Activated CD8-positive, alpha-beta T cell treated with anti-CD3 and anti-CD28 coated beads for 36 hours (primary cell): ENCODE measurements at regions not wholly inside any gene's neighbourhood (a gene's known extent, or its start where the extent isn't known, plus 50 kb on each side); places are given as distances from the start of the nearest gene placed in this dataset.
"Not testable (repeated sequence)": the region's sequence is repeated elsewhere in the genome, so short reads cannot be mapped to it uniquely, and the experiment has no call there.

Experiments
- ATAC-seq: fragments of 200-7000 bp; cut with Tn5 transposase; one replicate; pipeline ENCODE4 v1.10.0; 2021; ENCODE audit warnings: mild to moderate bottlenecking, moderate library complexity
- CTCF ChIA-PET: fragments of 350-600 bp; sonication (Branson Sonifier 250); formaldehyde crosslinking; loops from one replicate; lab custom pipeline; 2021; ENCODE audit warnings: antibody characterized with exemption; lab: Charles Lee
- POLR2A ChIA-PET: fragments of 350-600 bp; sonication (Branson Sonifier 250); formaldehyde crosslinking; loops from one replicate; lab custom pipeline; 2021; ENCODE audit warnings: antibody characterized with exemption; lab: Charles Lee
- DNase-seq: peaks from one replicate; pipeline ENCODE4 v3.0.0-alpha.2; 2020
- H3K27ac Mint-ChIP-seq: one replicate; pipeline ENCODE4 v1.8.0; 2021; ENCODE audit warnings: mild to moderate bottlenecking, mixed read lengths
- H3K27me3 Mint-ChIP-seq: one replicate; pipeline ENCODE4 v1.8.0; 2021; ENCODE audit warnings: mixed read lengths
- H3K36me3 Mint-ChIP-seq: one replicate; pipeline ENCODE4 v1.8.0; 2021; ENCODE audit warnings: low read depth, mixed read lengths
- H3K4me1 Mint-ChIP-seq: one replicate; pipeline ENCODE4 v1.8.0; 2021; ENCODE audit warnings: low read depth, mixed read lengths
- H3K4me3 Mint-ChIP-seq: one replicate; pipeline ENCODE4 v1.8.0; 2021; ENCODE audit warnings: mild to moderate bottlenecking, moderate library complexity, mixed read lengths
- H3K9me3 Mint-ChIP-seq: one replicate; pipeline ENCODE4 v1.8.0; 2021; ENCODE audit warnings: mixed read lengths
- intact Hi-C: fragments of 100-400 bp; cut with micrococcal nuclease; formaldehyde crosslinking; loops from one replicate; pipeline ENCODE4 v1.10.0; 2022
- TF ChIP-seq, protein P1 (sequence below): fragments of 200-600 bp; IDR thresholded peaks from one replicate; pipeline ENCODE4 v1.8.0; 2022; ENCODE audit warnings: antibody characterized with exemption, mild to moderate bottlenecking

DNA sequence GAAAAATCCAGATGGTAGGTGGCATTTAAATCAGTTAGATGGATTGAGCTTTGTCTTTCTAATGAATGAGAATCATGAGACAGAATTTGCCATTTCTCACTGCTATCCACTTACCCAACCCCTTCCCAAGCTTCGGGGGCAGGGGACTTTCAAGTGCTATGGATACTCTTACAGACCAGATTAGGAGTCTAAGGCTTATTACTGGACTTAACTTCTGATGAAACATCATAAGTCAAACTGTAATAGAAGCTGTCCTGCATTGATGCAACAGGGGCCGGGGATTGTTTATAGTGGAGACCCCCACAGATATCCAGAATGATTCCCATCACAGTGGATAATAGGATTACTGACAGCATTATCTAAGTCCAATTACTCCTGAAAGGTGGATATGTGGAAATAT, 267.0 kb downstream of the NUF2 start:
- H3K9me3 Mint-ChIP-seq = peaks cover 8% of the 10 kb centered on the region
- POLR2A ChIA-PET = no interaction called here
- no peak overlapping the region for H3K27ac Mint-ChIP-seq
- no peak overlapping the region for H3K4me3 Mint-ChIP-seq
- intact Hi-C loops = no loop called here
- DNase-seq (no peak), ATAC-seq (no peak)
- H3K36me3 Mint-ChIP-seq = no peaks in the 10 kb centered on the region
- TF ChIP-seq, protein P1, sequence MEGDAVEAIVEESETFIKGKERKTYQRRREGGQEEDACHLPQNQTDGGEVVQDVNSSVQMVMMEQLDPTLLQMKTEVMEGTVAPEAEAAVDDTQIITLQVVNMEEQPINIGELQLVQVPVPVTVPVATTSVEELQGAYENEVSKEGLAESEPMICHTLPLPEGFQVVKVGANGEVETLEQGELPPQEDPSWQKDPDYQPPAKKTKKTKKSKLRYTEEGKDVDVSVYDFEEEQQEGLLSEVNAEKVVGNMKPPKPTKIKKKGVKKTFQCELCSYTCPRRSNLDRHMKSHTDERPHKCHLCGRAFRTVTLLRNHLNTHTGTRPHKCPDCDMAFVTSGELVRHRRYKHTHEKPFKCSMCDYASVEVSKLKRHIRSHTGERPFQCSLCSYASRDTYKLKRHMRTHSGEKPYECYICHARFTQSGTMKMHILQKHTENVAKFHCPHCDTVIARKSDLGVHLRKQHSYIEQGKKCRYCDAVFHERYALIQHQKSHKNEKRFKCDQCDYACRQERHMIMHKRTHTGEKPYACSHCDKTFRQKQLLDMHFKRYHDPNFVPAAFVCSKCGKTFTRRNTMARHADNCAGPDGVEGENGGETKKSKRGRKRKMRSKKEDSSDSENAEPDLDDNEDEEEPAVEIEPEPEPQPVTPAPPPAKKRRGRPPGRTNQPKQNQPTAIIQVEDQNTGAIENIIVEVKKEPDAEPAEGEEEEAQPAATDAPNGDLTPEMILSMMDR = no peak
- CTCF ChIA-PET = no interaction called here
- no peaks in the 10 kb centered on the region for H3K27me3 Mint-ChIP-seq
- no peaks in the 10 kb centered on the region for H3K4me1 Mint-ChIP-seq

DNA sequence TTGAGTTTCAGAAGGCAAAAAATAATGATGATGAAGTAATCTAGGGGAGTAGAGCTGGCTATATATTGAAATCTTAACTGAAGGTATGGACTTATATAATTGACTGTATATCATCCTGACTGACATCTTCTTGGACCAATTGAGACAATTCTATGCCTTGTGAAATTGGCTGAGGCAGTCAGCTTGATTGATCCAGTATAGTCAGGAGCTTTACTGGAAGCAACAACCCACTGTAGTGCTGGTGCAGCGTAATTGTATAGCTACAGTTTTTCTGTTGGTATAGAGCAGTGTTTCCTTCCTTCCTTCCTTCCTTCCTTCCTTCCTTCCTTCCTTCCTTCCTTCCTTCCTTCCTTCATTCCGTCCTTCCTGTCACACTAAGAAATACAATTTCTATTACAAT, 268.0 kb downstream of the NUF2 start:
- POLR2A ChIA-PET = no interaction called here
- ATAC-seq = no peak

DNA sequence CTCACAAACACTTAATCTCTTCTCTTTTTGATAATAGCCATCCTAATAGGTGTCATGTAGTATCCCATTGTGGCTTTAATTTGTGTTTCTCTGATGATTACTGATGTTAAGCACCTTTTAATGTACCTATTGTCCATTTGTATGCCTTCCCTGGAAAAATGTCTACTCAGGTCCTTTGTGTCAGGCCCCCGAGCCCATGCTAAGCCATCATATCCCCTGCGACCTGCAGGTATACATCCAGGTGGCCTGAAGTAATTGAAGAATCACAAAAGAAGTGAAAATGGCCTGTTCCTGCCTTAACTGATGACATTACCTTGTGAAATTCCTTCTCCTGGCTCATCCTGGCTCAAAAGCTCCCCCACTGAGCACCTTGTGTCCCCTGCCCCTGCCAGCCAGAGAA, 269.4 kb downstream of the NUF2 start:
- CTCF ChIA-PET, POLR2A ChIA-PET, H3K9me3 Mint-ChIP-seq, H3K27me3 Mint-ChIP-seq, DNase-seq, H3K4me1 Mint-ChIP-seq, H3K36me3 Mint-ChIP-seq, H3K27ac Mint-ChIP-seq, ATAC-seq, H3K4me3 Mint-ChIP-seq, intact Hi-C loops: not testable (repeated sequence)

More for the DNA sequence above, 268.0 kb downstream of the NUF2 start:
- CTCF ChIA-PET = no interaction called here
- Mint-ChIP-seq H3K4me1 (no peaks in the 10 kb centered on the region), H3K36me3 (no peaks in the 10 kb centered on the region), H3K27me3 (no peaks in the 10 kb centered on the region), H3K9me3 (peaks cover 8% of the 10 kb centered on the region), H3K27ac (no peak overlapping the region), H3K4me3 (no peak overlapping the region)
- no peak for DNase-seq
- TF ChIP-seq, protein P1 = no peak
- intact Hi-C loops = no loop called here

DNA sequence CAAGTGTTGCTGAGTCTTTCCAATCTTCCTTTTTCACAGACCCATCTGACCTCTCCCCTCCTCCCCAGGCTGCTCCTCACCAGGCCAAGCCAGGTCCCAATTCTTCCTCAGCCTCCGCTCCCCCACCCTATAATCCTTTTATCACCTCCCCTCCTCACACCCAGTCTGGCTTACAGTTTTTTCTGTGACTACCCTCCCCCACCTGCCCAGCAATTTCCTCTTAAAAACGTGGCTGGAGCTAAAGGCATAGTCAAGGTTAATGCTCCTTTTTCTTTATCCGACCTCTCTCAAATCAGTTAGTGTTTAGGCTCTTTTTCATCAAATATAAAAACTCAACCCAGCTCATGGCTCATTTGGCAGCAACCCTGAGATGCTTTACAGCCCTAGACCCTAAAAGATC, 270.9 kb downstream of the NUF2 start:
- intact Hi-C loops, DNase-seq, H3K9me3 Mint-ChIP-seq, H3K36me3 Mint-ChIP-seq, H3K4me3 Mint-ChIP-seq, H3K27ac Mint-ChIP-seq, H3K4me1 Mint-ChIP-seq, H3K27me3 Mint-ChIP-seq, ATAC-seq, CTCF ChIA-PET, POLR2A ChIA-PET: not testable (repeated sequence)

DNA sequence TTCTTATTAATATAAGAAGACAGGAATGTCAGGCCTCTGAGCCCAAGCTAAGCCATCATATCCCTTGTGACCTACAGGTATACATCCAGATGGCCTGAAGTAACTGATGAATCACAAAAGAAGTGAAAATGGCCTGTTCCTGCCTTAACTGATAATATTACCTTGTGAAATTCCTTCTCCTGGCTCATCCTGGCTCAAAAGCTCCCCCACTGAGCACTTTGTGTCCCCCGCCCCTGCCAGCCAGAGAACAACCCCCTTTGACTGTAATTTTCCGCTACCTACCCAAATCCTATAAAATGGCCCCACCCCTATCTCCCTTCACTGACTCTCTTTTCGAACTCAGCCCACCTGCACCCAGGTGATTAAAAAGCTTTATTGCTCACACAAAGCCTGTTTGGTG, 274.4 kb downstream of the NUF2 start:
- H3K4me1 Mint-ChIP-seq, H3K27ac Mint-ChIP-seq, intact Hi-C loops, H3K9me3 Mint-ChIP-seq, H3K27me3 Mint-ChIP-seq, H3K36me3 Mint-ChIP-seq, H3K4me3 Mint-ChIP-seq, ATAC-seq, DNase-seq, CTCF ChIA-PET: not testable (repeated sequence)
- POLR2A ChIA-PET = interaction anchor here (0.6 kb wide), 1 partner anchor 289 kb away, joined by 4 read pairs; no protein-coding TSS in a partner anchor

DNA sequence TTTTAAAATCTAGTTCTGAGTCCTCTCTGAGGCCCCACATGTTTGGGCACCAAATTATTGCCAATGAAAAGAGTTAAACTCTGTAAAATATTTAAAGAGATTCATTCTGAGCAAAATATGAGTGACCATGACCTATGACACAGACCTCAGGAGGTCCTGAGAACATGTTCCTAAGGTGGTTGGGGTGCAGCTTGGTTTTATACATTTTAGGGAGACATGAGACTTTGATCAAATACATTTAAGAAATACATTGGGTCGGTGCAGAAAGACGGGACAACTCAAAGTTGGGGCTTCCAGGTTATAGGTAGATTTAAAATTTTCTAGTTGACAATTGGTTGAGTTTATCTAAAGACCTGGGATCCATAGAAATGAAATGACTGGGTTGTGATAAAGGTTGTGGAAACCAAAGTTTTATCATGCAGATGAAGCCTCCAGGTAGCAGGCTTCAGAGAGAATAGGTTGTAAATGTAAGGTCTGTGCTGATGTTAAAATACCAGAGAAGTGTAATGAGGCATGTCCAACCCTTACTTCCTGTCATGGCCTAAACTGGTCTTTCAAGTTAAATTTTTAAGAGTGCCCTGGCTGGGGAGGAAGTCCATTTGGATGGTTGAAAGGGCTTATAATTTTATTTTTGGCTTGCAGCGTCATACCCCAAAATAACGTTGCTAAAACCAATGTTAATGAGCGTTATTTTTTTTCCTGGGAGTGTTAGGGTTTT, 274.9 kb downstream of the NUF2 start:
- POLR2A ChIA-PET = interaction anchor here (0.6 kb wide), 1 partner anchor 289 kb away, joined by 4 read pairs; no protein-coding TSS in a partner anchor
- intact Hi-C loops = no loop called here

More for the DNA sequence above, 274.9 kb downstream of the NUF2 start:
- TF ChIP-seq, protein P1 = no peak
- H3K27ac Mint-ChIP-seq = no peak overlapping the region
- H3K27me3 Mint-ChIP-seq = no peaks in the 10 kb centered on the region
- ATAC-seq (no peak), DNase-seq (no peak)
- H3K4me3 Mint-ChIP-seq = no peak overlapping the region
- H3K4me1 Mint-ChIP-seq = no peaks in the 10 kb centered on the region
- no peaks in the 10 kb centered on the region for H3K36me3 Mint-ChIP-seq
- H3K9me3 Mint-ChIP-seq = peaks cover 5% of the 10 kb centered on the region
- CTCF ChIA-PET = no interaction called here
